Upper lobe of right lung (tissue), 1 donor: ENCODE measurements at regions not wholly inside any gene's neighbourhood (a gene's known extent, or its start where the extent isn't known, plus 50 kb on each side); places are given as distances from the start of the nearest gene placed in this dataset.

Experiments
- ATAC-seq: fragments of 200-7000 bp; cut with Tn5 transposase; one replicate; pipeline ENCODE4 v1.9.1; 2020; ENCODE audit warnings: mild to moderate bottlenecking, moderate library complexity
- DNase-seq: peaks from one replicate; pipeline ENCODE4 v3.0.0-alpha.2; 2020
- H3K27ac ChIP-seq: fragments of 200-600 bp; one replicate; pipeline ENCODE4 v1.8.0; 2022
- H3K27me3 ChIP-seq: fragments of 200-600 bp; one replicate; pipeline ENCODE4 v1.8.0; 2022; ENCODE audit warnings: mild to moderate bottlenecking
- H3K36me3 ChIP-seq: fragments of 200-600 bp; one replicate; pipeline ENCODE4 v1.8.0; 2022
- H3K4me1 ChIP-seq: fragments of 200-600 bp; one replicate; pipeline ENCODE4 v1.8.0; 2022
- H3K4me3 ChIP-seq: fragments of 200-600 bp; one replicate; pipeline ENCODE4 v1.8.0; 2022; ENCODE audit warnings: mild to moderate bottlenecking
- H3K9me3 ChIP-seq: fragments of 200-600 bp; one replicate; pipeline ENCODE4 v1.8.0; 2022
- CTCF ChIP-seq: fragments of 200-600 bp; IDR thresholded peaks from one replicate; pipeline ENCODE4 v1.8.0; 2022; ENCODE audit warnings: antibody characterized with exemption
- intact Hi-C: fragments of 100-400 bp; cut with DNase I; formaldehyde crosslinking; loops from one replicate; pipeline ENCODE4 v1.11.0; 2022
- donor health status: DM: no; HTN: yes; CAD: no; lungs with severe emphysema.

GRCh38 chr2:104598636-104599035 lies 255.3 kb upstream of the POU3F3 start:
- no peak overlapping the region for H3K27ac ChIP-seq
- H3K27me3 ChIP-seq: no peaks in the 10 kb centered on the region
- ATAC-seq (no peak), DNase-seq (no peak)
- intact Hi-C loops: no loop called here
- TF ChIP-seq CTCF: no peak
- no peaks in the 10 kb centered on the region for H3K36me3 ChIP-seq
- H3K4me1 ChIP-seq: no peaks in the 10 kb centered on the region
- peaks cover 5% of the 10 kb centered on the region for H3K9me3 ChIP-seq
- H3K4me3 ChIP-seq: no peak overlapping the region

- TF ChIP-seq CTCF: no peak
- DNase-seq (no peak), ATAC-seq (no peak)
- H3K9me3 ChIP-seq: peaks cover 5% of the 10 kb centered on the region
- no peak overlapping the region for H3K4me3 ChIP-seq
- no peaks in the 10 kb centered on the region for H3K4me1 ChIP-seq
- H3K36me3 ChIP-seq: no peaks in the 10 kb centered on the region
- intact Hi-C loops: no loop called here
- no peaks in the 10 kb centered on the region for H3K27me3 ChIP-seq
- H3K27ac ChIP-seq: no peak overlapping the region
Measured at GRCh38 chr2:104599787-104600510, 254.0 kb upstream of the POU3F3 start.

GRCh38 chr2:104606056-104606455 lies 247.9 kb upstream of the POU3F3 start:
- no peak for DNase-seq

GRCh38 chr2:104616856-104617255 lies 237.1 kb upstream of the POU3F3 start:
- no peaks in the 10 kb centered on the region for H3K27me3 ChIP-seq
- intact Hi-C loops: no loop called here

More at GRCh38 chr2:104606056-104606455, 247.9 kb upstream of the POU3F3 start:
- Histone ChIP-seq H3K4me1 (no peaks in the 10 kb centered on the region), H3K36me3 (no peaks in the 10 kb centered on the region), H3K27me3 (no peaks in the 10 kb centered on the region), H3K4me3 (no peak overlapping the region), H3K27ac (no peak overlapping the region), H3K9me3 (peaks cover 5% of the 10 kb centered on the region)
- ATAC-seq: no peak
- no peak for TF ChIP-seq CTCF
- intact Hi-C loops: no loop called here

GRCh38 chr2:104620801-104621200 lies 233.1 kb upstream of the POU3F3 start:
- ATAC-seq (no peak), DNase-seq (no peak)
- no peaks in the 10 kb centered on the region for H3K36me3 ChIP-seq
- TF ChIP-seq CTCF: no peak
- intact Hi-C loops: no loop called here
- no peaks in the 10 kb centered on the region for H3K9me3 ChIP-seq
- H3K27ac ChIP-seq: no peak overlapping the region
- H3K4me1 ChIP-seq: no peaks in the 10 kb centered on the region
- H3K4me3 ChIP-seq: no peak overlapping the region
- H3K27me3 ChIP-seq: no peaks in the 10 kb centered on the region

More at GRCh38 chr2:104616856-104617255, 237.1 kb upstream of the POU3F3 start:
- Histone ChIP-seq H3K36me3 (no peaks in the 10 kb centered on the region), H3K27ac (no peak overlapping the region), H3K4me1 (no peaks in the 10 kb centered on the region), H3K4me3 (no peak overlapping the region), H3K9me3 (no peaks in the 10 kb centered on the region)
- no peak for DNase-seq
- no peak for ATAC-seq
- TF ChIP-seq CTCF: no peak
